ENCODE measurements at regions not wholly inside any gene's neighbourhood (a gene's known extent, or its start where the extent isn't known, plus 50 kb on each side); places are given as distances from the start of the nearest gene placed in this dataset.

- TF ChIP-seq TCF7L2 (IDR thresholded peaks at IDR 0.05; ENCODE audit: low read depth, low read length) (no peak), CTCF (IDR thresholded peaks at IDR 0.05) (no peak), REST (IDR thresholded peaks at IDR 0.05; ENCODE audit: insufficient read depth in 1 of 2, low read depth in 2 of 2, low read length in 1 of 2) (no peak), SIN3A (IDR thresholded peaks at IDR 0.05; ENCODE audit: borderline replicate concordance, insufficient read depth, low read depth, low read length) (no peak)
Measured at GRCh38 chr12:11953523-11953922, 117.2 kb upstream of the BCL2L14 start.

Data from Panc1 (cell line).